ENCODE measurements at regions not wholly inside any gene's neighbourhood (a gene's known extent, or its start where the extent isn't known, plus 50 kb on each side); places are given as distances from the start of the nearest gene placed in this dataset.

DNA sequence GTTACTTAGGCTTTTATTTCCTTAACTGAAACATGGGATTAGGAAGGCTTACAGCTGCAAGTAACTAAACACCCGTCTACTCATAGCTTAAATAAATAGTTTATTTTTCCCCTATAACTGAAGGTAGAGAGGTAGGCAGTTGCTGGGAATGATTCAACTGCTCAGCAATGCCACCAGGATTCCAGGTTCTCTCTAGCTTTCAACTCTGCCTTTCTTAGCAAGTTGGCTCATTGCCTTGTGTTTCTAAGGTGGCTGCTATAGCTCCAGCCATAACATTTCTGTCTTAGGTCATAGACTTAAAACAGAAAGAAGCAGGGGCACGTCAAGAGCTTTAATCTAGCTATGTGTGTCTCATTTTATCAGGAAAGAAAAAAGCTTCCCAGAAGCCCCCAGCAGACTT is 103.7 kb upstream of the MDM1 start (continued):
- TF ChIP-seq CREB1 (CRISPR knock-in tag; IDR thresholded peaks at IDR 0.05) (no peak), CREM (CRISPR knock-in tag; IDR thresholded peaks at IDR 0.05) (no peak), JAZF1 (CRISPR knock-in tag; IDR thresholded peaks at IDR 0.05) (no peak), ESRRA (CRISPR knock-in tag; IDR thresholded peaks at IDR 0.05; ENCODE audit: borderline replicate concordance) (no peak)
- TF ChIP-seq, protein P1, sequence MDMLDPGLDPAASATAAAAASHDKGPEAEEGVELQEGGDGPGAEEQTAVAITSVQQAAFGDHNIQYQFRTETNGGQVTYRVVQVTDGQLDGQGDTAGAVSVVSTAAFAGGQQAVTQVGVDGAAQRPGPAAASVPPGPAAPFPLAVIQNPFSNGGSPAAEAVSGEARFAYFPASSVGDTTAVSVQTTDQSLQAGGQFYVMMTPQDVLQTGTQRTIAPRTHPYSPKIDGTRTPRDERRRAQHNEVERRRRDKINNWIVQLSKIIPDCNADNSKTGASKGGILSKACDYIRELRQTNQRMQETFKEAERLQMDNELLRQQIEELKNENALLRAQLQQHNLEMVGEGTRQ (CRISPR knock-in tag; IDR thresholded peaks at IDR 0.05): no peak

- CTCF ChIA-PET: no interaction called here
- TF ChIP-seq SP1 (CRISPR knock-in tag; conservative IDR thresholded peaks at IDR 0.05) (no peak), NR3C1 (CRISPR knock-in tag; conservative IDR thresholded peaks at IDR 0.05; ENCODE audit: low read depth) (no peak), HMGA2 (CRISPR knock-in tag; IDR thresholded peaks at IDR 0.05) (no peak), ZNF532 (CRISPR knock-in tag; IDR thresholded peaks at IDR 0.05; ENCODE audit: borderline replicate concordance) (no peak), NFE2L1 (CRISPR knock-in tag; IDR thresholded peaks at IDR 0.05) (no peak), SMAD3 (CRISPR knock-in tag; IDR thresholded peaks at IDR 0.05; ENCODE audit: borderline replicate concordance) (no peak), ZNF425 (CRISPR knock-in tag; conservative IDR thresholded peaks at IDR 0.05) (no peak), E2F4 (CRISPR knock-in tag; IDR thresholded peaks at IDR 0.05; ENCODE audit: borderline replicate concordance, low read depth) (no peak), TEAD4 (CRISPR knock-in tag; IDR thresholded peaks at IDR 0.05) (no peak), GABPB1 (CRISPR knock-in tag; IDR thresholded peaks at IDR 0.05) (no peak)
- TF ChIP-seq, protein P2, sequence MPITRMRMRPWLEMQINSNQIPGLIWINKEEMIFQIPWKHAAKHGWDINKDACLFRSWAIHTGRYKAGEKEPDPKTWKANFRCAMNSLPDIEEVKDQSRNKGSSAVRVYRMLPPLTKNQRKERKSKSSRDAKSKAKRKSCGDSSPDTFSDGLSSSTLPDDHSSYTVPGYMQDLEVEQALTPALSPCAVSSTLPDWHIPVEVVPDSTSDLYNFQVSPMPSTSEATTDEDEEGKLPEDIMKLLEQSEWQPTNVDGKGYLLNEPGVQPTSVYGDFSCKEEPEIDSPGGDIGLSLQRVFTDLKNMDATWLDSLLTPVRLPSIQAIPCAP (CRISPR knock-in tag; IDR thresholded peaks at IDR 0.05): no peak
These were observed 106.4 kb upstream of the MDM1 start for GRCh38 chr12:68438601-68439000.

More at GRCh38 chr12:68438601-68439000, 106.4 kb upstream of the MDM1 start:
- Mint-ChIP-seq H3K9me3 (peaks cover 18% of the 10 kb centered on the region), H3K4me1 (peaks cover 23% of the 10 kb centered on the region), H3K36me3 (peaks cover 11% of the 10 kb centered on the region), H3K27me3 (ENCODE audit: low read depth) (peaks cover 3% of the 10 kb centered on the region; the same call in 1 of the 2 replicates), H3K27ac (no peak overlapping the region), H3K4me3 (no peak overlapping the region)
- ATAC-seq (no peak), DNase-seq (ENCODE audit: low spot score) (no peak)
- POLR2A ChIA-PET: no interaction called here
